WTC11 (cell line): ENCODE measurements at regions not wholly inside any gene's neighbourhood (a gene's known extent, or its start where the extent isn't known, plus 50 kb on each side); places are given as distances from the start of the nearest gene placed in this dataset.

Source experiments
- ATAC-seq: fragments of 200-7000 bp; cut with Tn5 transposase; 2 replicates; pipeline ENCODE4 v1.10.0; 2021; ENCODE audit warnings: mild to moderate bottlenecking, moderate library complexity
- CTCF ChIA-PET: fragments of 300-600 bp; sonication (Branson Sonifier 250); formaldehyde crosslinking; loops from one replicate; lab custom pipeline; 2021; ENCODE audit warnings: antibody characterized with exemption; lab: Charles Lee
- POLR2A ChIA-PET: fragments of 350-600 bp; sonication (Branson Sonifier 250); formaldehyde crosslinking; loops from one replicate; lab custom pipeline; 2021; ENCODE audit warnings: antibody characterized with exemption; lab: Charles Lee
- DNase-seq: peaks from one replicate; pipeline ENCODE4 v3.0.0; 2021; ENCODE audit warnings: low spot score
- H3K27ac Mint-ChIP-seq: 2 replicates; pipeline ENCODE4 v1.8.0; 2021; ENCODE audit warnings: mixed read lengths
- H3K27me3 Mint-ChIP-seq: 2 replicates; pipeline ENCODE4 v1.8.0; 2021; ENCODE audit warnings: low read depth, mild to moderate bottlenecking, moderate library complexity, mixed read lengths
- H3K36me3 Mint-ChIP-seq: 2 replicates; pipeline ENCODE4 v1.8.0; 2021; ENCODE audit warnings: mixed read lengths
- H3K4me1 Mint-ChIP-seq: 2 replicates; pipeline ENCODE4 v1.8.0; 2022; ENCODE audit warnings: mixed read lengths
- H3K4me3 Mint-ChIP-seq: 2 replicates; pipeline ENCODE4 v1.8.0; 2021; ENCODE audit warnings: mild to moderate bottlenecking, moderate library complexity, mixed read lengths
- H3K9me3 Mint-ChIP-seq: 2 replicates; pipeline ENCODE4 v1.8.0; 2021; ENCODE audit warnings: mixed read lengths
- CREB1 ChIP-seq: sonication (generic); formaldehyde crosslinking; IDR thresholded peaks from 2 replicates; pipeline ENCODE4 v1.8.0; 2023; ENCODE audit warnings: mild to moderate bottlenecking, missing genetic modification reagents
- ESRRA ChIP-seq: sonication (generic); formaldehyde crosslinking; IDR thresholded peaks from 2 replicates; pipeline ENCODE4 v1.8.1; 2022; ENCODE audit warnings: mild to moderate bottlenecking, missing genetic modification reagents, borderline replicate concordance
- FOXJ3 ChIP-seq: sonication (generic); formaldehyde crosslinking; IDR thresholded peaks from 2 replicates; pipeline ENCODE4 v1.9.0; 2021; ENCODE audit warnings: missing genetic modification reagents, mild to moderate bottlenecking, borderline replicate concordance
- FOXK1 ChIP-seq: sonication (generic); formaldehyde crosslinking; IDR thresholded peaks from 2 replicates; pipeline ENCODE4 v1.8.0; 2022; ENCODE audit warnings: mild to moderate bottlenecking, moderate library complexity, missing genetic modification reagents
- IRF2 ChIP-seq: sonication (generic); formaldehyde crosslinking; IDR thresholded peaks from 2 replicates; pipeline ENCODE4 v1.8.0; 2022; ENCODE audit warnings: low read depth, missing genetic modification reagents, borderline replicate concordance
- JAZF1 ChIP-seq: fragments of 250-450 bp; sonication (Bioruptor Pico); IDR thresholded peaks from 2 replicates; pipeline ENCODE4 v1.9.0; 2021; ENCODE audit warnings: moderate library complexity, mild to moderate bottlenecking, inconsistent platforms
- MLX ChIP-seq: sonication (generic); formaldehyde crosslinking; IDR thresholded peaks from 2 replicates; pipeline ENCODE4 v1.8.1; 2023; ENCODE audit warnings: mild to moderate bottlenecking, missing genetic modification reagents, moderate library complexity
- MXD4 ChIP-seq: fragments of 250-450 bp; sonication (Bioruptor Pico); IDR thresholded peaks from 2 replicates; pipeline ENCODE4 v1.8.0; 2021; ENCODE audit warnings: mild to moderate bottlenecking, moderate library complexity, borderline replicate concordance
- NFYB ChIP-seq: sonication (generic); formaldehyde crosslinking; conservative IDR thresholded peaks from 2 replicates; pipeline ENCODE4 v1.8.0; 2022; ENCODE audit warnings: low read depth, missing genetic modification reagents
- NR2C2 ChIP-seq: sonication (generic); formaldehyde crosslinking; IDR thresholded peaks from 2 replicates; pipeline ENCODE4 v1.8.0; 2022; ENCODE audit warnings: mild to moderate bottlenecking, missing genetic modification reagents
- RORB ChIP-seq: fragments of 250-450 bp; sonication (Bioruptor Pico); IDR thresholded peaks from 2 replicates; pipeline ENCODE4 v1.9.0; 2021; ENCODE audit warnings: mild to moderate bottlenecking
- SMAD3 ChIP-seq: sonication (generic); formaldehyde crosslinking; IDR thresholded peaks from 2 replicates; pipeline ENCODE4 v1.8.0; 2022; ENCODE audit warnings: missing genetic modification reagents, mild to moderate bottlenecking, borderline replicate concordance
- TEAD1 ChIP-seq: sonication (generic); formaldehyde crosslinking; IDR thresholded peaks from 2 replicates; pipeline ENCODE4 v1.8.0; 2022; ENCODE audit warnings: mild to moderate bottlenecking, missing genetic modification reagents
- ZBTB21 ChIP-seq: sonication (generic); formaldehyde crosslinking; IDR thresholded peaks from 2 replicates; pipeline ENCODE4 v1.8.1; 2023; ENCODE audit warnings: mild to moderate bottlenecking, missing genetic modification reagents, borderline replicate concordance
- ZNF121 ChIP-seq: sonication (generic); formaldehyde crosslinking; IDR thresholded peaks from 2 replicates; pipeline ENCODE4 v1.8.0; 2023; ENCODE audit warnings: missing genetic modification reagents
- ZNF263 ChIP-seq: sonication (generic); formaldehyde crosslinking; IDR thresholded peaks from 2 replicates; pipeline ENCODE4 v1.8.1; 2022; ENCODE audit warnings: low read depth, mild to moderate bottlenecking, moderate library complexity, missing genetic modification reagents
- ZNF396 ChIP-seq: fragments of 250-450 bp; sonication (Bioruptor Pico); IDR thresholded peaks from 2 replicates; pipeline ENCODE4 v1.8.0; 2021; ENCODE audit warnings: mild to moderate bottlenecking, moderate library complexity, borderline replicate concordance
- ZNF416 ChIP-seq: fragments of 250-450 bp; sonication (Bioruptor Pico); IDR thresholded peaks from 2 replicates; pipeline ENCODE4 v1.9.0; 2021; ENCODE audit warnings: mild to moderate bottlenecking, inconsistent platforms
- ZNF512 ChIP-seq: sonication (generic); formaldehyde crosslinking; IDR thresholded peaks from 2 replicates; pipeline ENCODE4 v1.8.1; 2022; ENCODE audit warnings: missing genetic modification reagents, borderline replicate concordance
- ZSCAN18 ChIP-seq: fragments of 250-450 bp; sonication (Bioruptor Pico); IDR thresholded peaks from 2 replicates; pipeline ENCODE4 v2.1.2; 2022; ENCODE audit warnings: mild to moderate bottlenecking, moderate library complexity
- TF ChIP-seq, protein P1 (sequence below): sonication (generic); formaldehyde crosslinking; IDR thresholded peaks from 2 replicates; pipeline ENCODE4 v1.8.0; 2022; ENCODE audit warnings: mild to moderate bottlenecking, missing genetic modification reagents
- TF ChIP-seq, protein P2 (sequence below): sonication (generic); formaldehyde crosslinking; IDR thresholded peaks from 2 replicates; pipeline ENCODE4 v1.8.1; 2023; ENCODE audit warnings: mild to moderate bottlenecking, missing genetic modification reagents, moderate library complexity
- TF ChIP-seq, protein P3 (sequence below): sonication (generic); formaldehyde crosslinking; IDR thresholded peaks from 2 replicates; pipeline ENCODE4 v1.8.1; 2022; ENCODE audit warnings: low read depth, mild to moderate bottlenecking, moderate library complexity, missing genetic modification reagents, borderline replicate concordance
- TF ChIP-seq, protein P4 (sequence below): sonication (generic); formaldehyde crosslinking; IDR thresholded peaks from 2 replicates; pipeline ENCODE4 v1.8.1; 2022; ENCODE audit warnings: mild to moderate bottlenecking, moderate library complexity, missing genetic modification reagents

DNA sequence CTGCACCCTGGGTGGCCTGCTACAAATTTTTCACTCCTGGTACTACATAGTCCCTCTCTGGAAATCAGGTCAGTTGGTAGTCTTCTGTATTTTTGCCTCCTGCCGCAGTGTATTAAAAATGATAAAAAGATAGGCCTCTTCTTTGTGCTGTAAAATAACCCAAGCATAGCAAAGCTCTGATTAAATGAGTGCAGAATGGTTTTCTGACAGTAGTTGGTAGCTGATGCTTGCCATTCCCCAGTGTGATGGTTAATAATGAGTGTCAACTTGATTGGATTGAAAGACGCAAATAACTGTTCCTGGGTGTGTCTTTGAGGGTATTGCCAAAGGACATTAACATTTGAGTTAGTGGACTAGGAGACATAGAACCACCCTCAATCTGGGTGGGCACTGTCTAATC lies 264.4 kb upstream of the ZNF717 start:
- H3K9me3 Mint-ChIP-seq = peaks cover 6% of the 10 kb centered on the region
- no peaks in the 10 kb centered on the region for H3K27me3 Mint-ChIP-seq
- no peak overlapping the region for H3K4me3 Mint-ChIP-seq
- ATAC-seq (no peak), DNase-seq (no peak)
- TF ChIP-seq, protein P1, sequence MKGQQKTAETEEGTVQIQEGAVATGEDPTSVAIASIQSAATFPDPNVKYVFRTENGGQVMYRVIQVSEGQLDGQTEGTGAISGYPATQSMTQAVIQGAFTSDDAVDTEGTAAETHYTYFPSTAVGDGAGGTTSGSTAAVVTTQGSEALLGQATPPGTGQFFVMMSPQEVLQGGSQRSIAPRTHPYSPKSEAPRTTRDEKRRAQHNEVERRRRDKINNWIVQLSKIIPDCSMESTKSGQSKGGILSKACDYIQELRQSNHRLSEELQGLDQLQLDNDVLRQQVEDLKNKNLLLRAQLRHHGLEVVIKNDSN (CRISPR knock-in tag) = no peak
- TF ChIP-seq, protein P2, sequence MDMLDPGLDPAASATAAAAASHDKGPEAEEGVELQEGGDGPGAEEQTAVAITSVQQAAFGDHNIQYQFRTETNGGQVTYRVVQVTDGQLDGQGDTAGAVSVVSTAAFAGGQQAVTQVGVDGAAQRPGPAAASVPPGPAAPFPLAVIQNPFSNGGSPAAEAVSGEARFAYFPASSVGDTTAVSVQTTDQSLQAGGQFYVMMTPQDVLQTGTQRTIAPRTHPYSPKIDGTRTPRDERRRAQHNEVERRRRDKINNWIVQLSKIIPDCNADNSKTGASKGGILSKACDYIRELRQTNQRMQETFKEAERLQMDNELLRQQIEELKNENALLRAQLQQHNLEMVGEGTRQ (CRISPR knock-in tag) = no peak
- ChIA-PET CTCF (no interaction called here), POLR2A (no interaction called here)
- H3K27ac Mint-ChIP-seq = peak overlapping the region; percentile 2; the same call in 1 of the 2 replicates
- H3K36me3 Mint-ChIP-seq = peaks cover 6% of the 10 kb centered on the region
- peaks cover 48% of the 10 kb centered on the region for H3K4me1 Mint-ChIP-seq

DNA sequence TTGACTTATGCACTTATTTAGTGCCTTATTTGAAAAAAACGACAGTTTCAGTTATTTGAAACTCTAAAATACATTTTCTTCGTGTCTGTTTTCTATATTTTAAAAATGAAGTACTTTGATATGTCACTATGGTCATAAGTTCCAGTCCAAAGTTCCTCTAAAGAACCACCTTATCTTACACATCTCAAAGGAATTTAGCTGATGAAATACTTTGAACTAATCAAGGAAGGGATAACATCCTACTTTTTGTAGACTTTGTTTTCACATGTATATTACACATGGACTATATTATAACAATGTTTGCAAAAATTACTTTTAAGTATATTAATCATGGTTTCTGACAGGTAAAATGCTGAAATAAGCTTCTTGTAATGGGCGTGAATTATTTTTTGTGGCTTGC lies 265.8 kb upstream of the ZNF717 start:
- TF ChIP-seq ZNF416 (CRISPR knock-in tag) (no peak), ZNF121 (no peak), NFYB (CRISPR knock-in tag) (no peak), ZNF512 (CRISPR knock-in tag) (no peak), TEAD1 (CRISPR knock-in tag) (no peak), NR2C2 (CRISPR knock-in tag) (no peak), ZNF263 (CRISPR knock-in tag) (no peak), CREB1 (CRISPR knock-in tag) (no peak), ESRRA (no peak), ZNF396 (no peak), RORB (CRISPR knock-in tag) (no peak), JAZF1 (CRISPR knock-in tag) (no peak)
- no peak for DNase-seq
- ATAC-seq = no peak
- Mint-ChIP-seq H3K36me3 (peaks cover 14% of the 10 kb centered on the region), H3K27me3 (no peaks in the 10 kb centered on the region), H3K4me1 (peaks cover 38% of the 10 kb centered on the region), H3K4me3 (no peak overlapping the region), H3K27ac (no peak overlapping the region), H3K9me3 (peaks cover 14% of the 10 kb centered on the region)
- ChIA-PET POLR2A (no interaction called here), CTCF (no interaction called here)

DNA sequence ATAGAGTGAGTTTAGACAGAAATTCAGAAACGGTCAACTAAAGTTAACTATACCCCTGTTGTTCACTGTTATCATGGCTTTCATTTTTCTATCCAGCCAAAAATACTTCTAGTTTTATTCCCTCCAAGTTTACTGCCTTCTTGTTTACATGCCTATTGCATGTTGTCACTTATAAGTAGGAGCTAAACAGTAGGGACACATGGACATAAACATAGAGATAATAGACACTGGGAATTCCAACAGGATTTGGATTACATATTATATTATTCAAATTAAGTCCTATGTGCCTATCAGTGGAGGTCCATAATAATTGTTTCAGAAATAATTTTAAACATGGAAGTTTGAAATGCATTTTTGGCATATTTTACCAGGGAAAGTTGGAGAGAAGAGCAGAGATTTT lies 269.1 kb upstream of the ZNF717 start:
- Mint-ChIP-seq H3K9me3 (peaks cover 14% of the 10 kb centered on the region), H3K36me3 (peaks cover 19% of the 10 kb centered on the region), H3K27me3 (no peaks in the 10 kb centered on the region), H3K27ac (no peak overlapping the region), H3K4me3 (no peak overlapping the region), H3K4me1 (peaks cover 34% of the 10 kb centered on the region)
- DNase-seq (no peak), ATAC-seq (no peak)
- ChIA-PET CTCF (interaction anchor here (3.7 kb wide), 1 partner anchor 9 kb away, joined by 15 read pairs; no protein-coding TSS in a partner anchor), POLR2A (no interaction called here)
- TF ChIP-seq NFYB (CRISPR knock-in tag) (no peak), ZNF121 (no peak), IRF2 (CRISPR knock-in tag) (no peak), SMAD3 (no peak), MXD4 (CRISPR knock-in tag) (no peak), ZBTB21 (CRISPR knock-in tag) (no peak), FOXK1 (CRISPR knock-in tag) (no peak), ZSCAN18 (CRISPR knock-in tag) (no peak), FOXJ3 (CRISPR knock-in tag) (no peak), MLX (CRISPR knock-in tag) (no peak)
- TF ChIP-seq, protein P3, sequence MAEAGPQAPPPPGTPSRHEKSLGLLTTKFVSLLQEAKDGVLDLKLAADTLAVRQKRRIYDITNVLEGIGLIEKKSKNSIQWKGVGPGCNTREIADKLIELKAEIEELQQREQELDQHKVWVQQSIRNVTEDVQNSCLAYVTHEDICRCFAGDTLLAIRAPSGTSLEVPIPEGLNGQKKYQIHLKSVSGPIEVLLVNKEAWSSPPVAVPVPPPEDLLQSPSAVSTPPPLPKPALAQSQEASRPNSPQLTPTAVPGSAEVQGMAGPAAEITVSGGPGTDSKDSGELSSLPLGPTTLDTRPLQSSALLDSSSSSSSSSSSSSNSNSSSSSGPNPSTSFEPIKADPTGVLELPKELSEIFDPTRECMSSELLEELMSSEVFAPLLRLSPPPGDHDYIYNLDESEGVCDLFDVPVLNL (CRISPR knock-in tag) = no peak
- TF ChIP-seq, protein P4, sequence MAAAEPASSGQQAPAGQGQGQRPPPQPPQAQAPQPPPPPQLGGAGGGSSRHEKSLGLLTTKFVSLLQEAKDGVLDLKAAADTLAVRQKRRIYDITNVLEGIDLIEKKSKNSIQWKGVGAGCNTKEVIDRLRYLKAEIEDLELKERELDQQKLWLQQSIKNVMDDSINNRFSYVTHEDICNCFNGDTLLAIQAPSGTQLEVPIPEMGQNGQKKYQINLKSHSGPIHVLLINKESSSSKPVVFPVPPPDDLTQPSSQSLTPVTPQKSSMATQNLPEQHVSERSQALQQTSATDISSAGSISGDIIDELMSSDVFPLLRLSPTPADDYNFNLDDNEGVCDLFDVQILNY (CRISPR knock-in tag) = no peak
